Memory B cell (primary cell): ENCODE measurements at regions not wholly inside any gene's neighbourhood (a gene's known extent, or its start where the extent isn't known, plus 50 kb on each side); places are given as distances from the start of the nearest gene placed in this dataset.
"Not testable (repeated sequence)": the region's sequence is repeated elsewhere in the genome, so short reads cannot be mapped to it uniquely, and the experiment has no call there.

ENCODE experiments used
- ATAC-seq: fragments of 150-1000 bp; cut with Tn5 transposase; 2 replicates; pipeline ENCODE4 v1.10.0; 2021; ENCODE audit warnings: low read depth, mild to moderate bottlenecking, moderate library complexity
- DNase-seq, 2 donors: peaks; one replicate each; pipeline ENCODE4 v3.0.0; 2022; ENCODE audit warnings: low spot score in 2 of 2
- H3K27ac Mint-ChIP-seq: one replicate; pipeline ENCODE4 v1.8.0; 2022; ENCODE audit warnings: mild to moderate bottlenecking, moderate library complexity, mixed read lengths
- H3K27me3 Mint-ChIP-seq: one replicate; pipeline ENCODE4 v1.8.0; 2022; ENCODE audit warnings: mixed read lengths
- H3K36me3 Mint-ChIP-seq: one replicate; pipeline ENCODE4 v1.8.0; 2022; ENCODE audit warnings: mild to moderate bottlenecking, mixed read lengths
- H3K4me1 Mint-ChIP-seq: one replicate; pipeline ENCODE4 v1.8.0; 2022; ENCODE audit warnings: mixed read lengths
- H3K4me3 Mint-ChIP-seq: one replicate; pipeline ENCODE4 v1.8.0; 2022; ENCODE audit warnings: mild to moderate bottlenecking, moderate library complexity, mixed read lengths
- H3K9me3 Mint-ChIP-seq: one replicate; pipeline ENCODE4 v1.8.0; 2022; ENCODE audit warnings: mixed read lengths

DNA sequence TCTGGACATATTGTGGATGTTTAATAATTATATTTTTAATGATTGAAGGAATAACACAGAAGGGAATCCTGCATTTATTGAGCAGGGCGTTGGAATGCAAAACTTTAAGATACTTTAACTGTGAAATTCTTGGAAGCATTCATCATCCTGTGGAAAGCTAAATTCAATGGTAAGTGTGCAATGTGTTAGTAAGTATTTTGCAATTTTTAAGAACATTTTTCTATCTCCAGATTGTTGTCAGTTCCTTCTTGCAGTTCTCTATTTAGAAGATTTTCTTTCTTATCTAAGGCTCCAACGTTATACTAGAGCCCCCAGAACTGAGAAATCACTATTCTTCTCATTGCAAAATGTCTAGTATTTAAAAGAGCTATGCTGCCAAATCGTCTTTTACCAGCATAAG lies 132.2 kb upstream of the TSC22D2 start:
- Mint-ChIP-seq H3K27ac (no peak overlapping the region), H3K4me3 (no peak overlapping the region), H3K9me3 (no peaks in the 10 kb centered on the region), H3K36me3 (no peaks in the 10 kb centered on the region), H3K27me3 (peaks cover 3% of the 10 kb centered on the region), H3K4me1 (no peaks in the 10 kb centered on the region)
- ATAC-seq = no peak
- DNase-seq = no peak

DNA sequence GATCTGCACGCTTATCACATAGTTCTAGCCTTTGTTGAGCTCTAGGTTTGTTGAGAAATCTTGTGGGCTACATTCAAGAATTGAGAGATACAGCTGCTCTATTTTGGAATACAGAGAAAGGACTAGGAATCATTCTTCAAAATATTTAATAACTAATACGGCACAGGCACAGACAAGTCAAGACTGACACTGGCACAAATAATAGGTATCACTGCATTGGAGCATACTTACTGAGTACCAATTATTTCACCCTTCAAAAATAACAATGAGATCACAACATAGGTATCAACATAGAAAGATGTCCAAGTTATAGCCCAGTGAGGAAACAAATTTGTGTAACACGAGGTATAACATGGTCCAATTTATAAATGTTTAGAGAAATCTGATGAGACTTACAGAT lies 133.7 kb upstream of the TSC22D2 start:
- Mint-ChIP-seq H3K4me3 (no peak overlapping the region), H3K9me3 (no peaks in the 10 kb centered on the region), H3K36me3 (no peaks in the 10 kb centered on the region), H3K27ac (no peak overlapping the region), H3K4me1 (no peaks in the 10 kb centered on the region), H3K27me3 (peaks cover 3% of the 10 kb centered on the region)
- DNase-seq = no peak
- no peak for ATAC-seq

DNA sequence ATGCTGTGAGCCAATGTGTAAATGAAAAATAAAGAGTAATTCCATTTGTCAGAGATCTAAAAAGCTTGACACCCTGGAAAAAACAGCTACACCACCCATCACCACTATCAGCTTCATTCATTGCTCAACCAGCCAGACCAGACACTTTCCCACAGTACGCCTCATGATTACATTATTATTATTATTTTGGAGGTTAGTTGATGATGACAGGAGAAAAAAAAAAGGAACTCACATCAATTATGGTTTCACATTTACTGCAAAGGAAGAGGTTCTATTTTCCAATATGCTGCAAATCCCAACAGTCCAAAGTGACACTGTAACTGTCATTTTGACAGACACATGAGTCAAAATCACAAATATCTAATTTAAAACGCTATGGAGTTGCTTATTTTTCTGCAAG lies 134.7 kb upstream of the TSC22D2 start:
- H3K27me3 Mint-ChIP-seq = peaks cover 3% of the 10 kb centered on the region
- ATAC-seq = no peak
- no peaks in the 10 kb centered on the region for H3K4me1 Mint-ChIP-seq
- no peak for DNase-seq
- no peaks in the 10 kb centered on the region for H3K9me3 Mint-ChIP-seq
- no peak overlapping the region for H3K27ac Mint-ChIP-seq
- no peak overlapping the region for H3K4me3 Mint-ChIP-seq
- no peaks in the 10 kb centered on the region for H3K36me3 Mint-ChIP-seq

DNA sequence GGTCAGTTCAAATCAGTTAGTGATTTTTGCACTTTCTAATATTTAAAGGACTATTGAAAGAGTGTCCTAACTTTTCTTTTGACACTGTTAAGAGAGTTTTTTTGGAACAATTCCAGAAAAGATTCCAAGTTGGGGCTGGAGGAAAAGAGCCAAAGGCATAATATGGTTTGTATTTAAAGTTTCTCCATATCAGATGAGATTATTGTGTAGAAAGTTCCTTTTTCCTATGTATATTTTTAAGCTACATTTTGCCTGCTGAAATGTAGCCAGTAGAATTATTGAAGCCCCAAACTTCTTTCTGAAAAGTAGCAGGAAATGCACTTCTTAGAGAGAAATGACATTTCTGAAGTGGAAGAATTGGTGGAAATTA lies 136.5 kb upstream of the TSC22D2 start:
- no peak for ATAC-seq
- H3K9me3 Mint-ChIP-seq = no peaks in the 10 kb centered on the region
- H3K27ac Mint-ChIP-seq = no peak overlapping the region

DNA sequence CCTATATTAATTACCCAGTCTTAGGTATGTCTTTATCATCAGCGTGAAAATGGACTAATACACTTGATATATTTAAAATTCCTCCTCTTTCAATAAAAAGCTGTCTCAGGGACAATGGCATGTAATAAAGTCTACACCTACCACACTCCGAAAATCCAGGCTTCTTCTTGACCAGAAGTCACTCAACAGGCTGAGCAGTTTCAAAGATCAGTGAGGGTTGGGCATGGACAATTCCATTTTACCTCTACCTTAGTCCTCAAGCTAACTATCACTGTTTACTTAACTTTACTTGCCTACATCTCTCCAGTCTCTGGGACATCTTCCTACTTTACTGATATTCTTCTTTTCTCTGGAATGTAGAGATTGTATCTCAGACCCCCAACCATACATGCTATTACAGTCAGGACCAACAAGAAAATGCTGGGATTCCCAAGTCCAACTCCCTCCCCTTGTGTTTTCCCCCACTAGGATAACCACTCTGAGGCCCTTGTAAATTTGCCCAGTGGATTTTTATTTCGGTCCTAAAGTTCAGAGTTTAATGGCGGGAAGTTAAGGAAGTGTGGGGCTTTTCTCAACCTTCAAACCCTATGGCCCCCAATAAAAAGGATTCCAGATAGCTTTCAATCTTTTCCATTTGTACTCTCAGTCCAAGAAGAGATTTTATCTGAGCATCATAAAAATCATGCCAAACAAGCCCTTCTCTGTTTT lies 137.1 kb upstream of the TSC22D2 start:
- ATAC-seq (no peak), DNase-seq (no peak)
- Mint-ChIP-seq H3K4me1 (no peaks in the 10 kb centered on the region), H3K4me3 (no peak overlapping the region), H3K27ac (no peak overlapping the region), H3K9me3 (no peaks in the 10 kb centered on the region), H3K36me3 (no peaks in the 10 kb centered on the region), H3K27me3 (peaks cover 3% of the 10 kb centered on the region)

More for the DNA sequence above, 136.5 kb upstream of the TSC22D2 start:
- Mint-ChIP-seq H3K4me1 (no peaks in the 10 kb centered on the region), H3K4me3 (no peak overlapping the region), H3K27me3 (peaks cover 2% of the 10 kb centered on the region), H3K36me3 (no peaks in the 10 kb centered on the region)
- no peak for DNase-seq

DNA sequence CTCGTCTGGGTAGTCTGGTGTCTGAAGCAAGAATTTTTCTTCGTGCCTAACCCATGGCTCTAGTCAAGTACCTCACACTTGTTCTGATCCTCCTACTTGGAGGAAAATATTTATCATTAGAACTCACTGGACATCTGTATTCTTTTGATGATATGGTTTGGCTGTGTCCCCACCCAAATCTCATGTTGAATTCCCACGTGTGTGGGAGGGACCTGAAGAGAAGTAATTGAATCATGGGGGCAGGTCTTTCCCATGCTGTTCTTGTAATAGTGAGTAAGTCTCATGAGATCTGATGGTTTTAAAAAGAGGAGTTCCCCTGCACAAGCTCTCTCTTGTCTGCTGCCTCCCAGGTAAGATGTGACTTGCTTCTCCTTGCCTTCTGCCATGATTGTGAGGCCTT lies 137.7 kb upstream of the TSC22D2 start:
- H3K9me3 Mint-ChIP-seq, H3K4me1 Mint-ChIP-seq, H3K27me3 Mint-ChIP-seq, H3K4me3 Mint-ChIP-seq, DNase-seq, H3K27ac Mint-ChIP-seq, H3K36me3 Mint-ChIP-seq, ATAC-seq: not testable (repeated sequence)

DNA sequence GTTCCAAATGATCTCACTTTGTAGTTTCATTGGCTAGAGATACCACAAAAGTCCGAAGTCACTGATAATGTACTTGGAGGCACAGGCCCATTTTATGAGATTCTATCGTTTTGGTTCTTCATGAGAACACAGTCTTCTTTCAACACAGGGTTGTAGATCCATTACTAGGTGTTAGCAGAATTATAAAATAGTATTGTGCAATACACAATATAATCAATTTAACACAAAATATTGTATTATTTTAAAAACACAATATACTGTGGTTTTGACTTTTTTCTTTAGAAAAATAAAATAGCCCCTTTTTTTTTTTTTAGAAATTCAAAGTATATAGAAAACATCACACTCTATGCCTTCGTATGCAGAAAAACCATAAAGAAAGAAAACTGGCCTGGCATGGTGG lies 138.6 kb upstream of the TSC22D2 start:
- Mint-ChIP-seq H3K36me3 (no peaks in the 10 kb centered on the region), H3K9me3 (no peaks in the 10 kb centered on the region), H3K27ac (no peak overlapping the region), H3K4me3 (no peak overlapping the region), H3K27me3 (peaks cover 3% of the 10 kb centered on the region), H3K4me1 (peaks cover 4% of the 10 kb centered on the region)
- DNase-seq (no peak), ATAC-seq (no peak)

DNA sequence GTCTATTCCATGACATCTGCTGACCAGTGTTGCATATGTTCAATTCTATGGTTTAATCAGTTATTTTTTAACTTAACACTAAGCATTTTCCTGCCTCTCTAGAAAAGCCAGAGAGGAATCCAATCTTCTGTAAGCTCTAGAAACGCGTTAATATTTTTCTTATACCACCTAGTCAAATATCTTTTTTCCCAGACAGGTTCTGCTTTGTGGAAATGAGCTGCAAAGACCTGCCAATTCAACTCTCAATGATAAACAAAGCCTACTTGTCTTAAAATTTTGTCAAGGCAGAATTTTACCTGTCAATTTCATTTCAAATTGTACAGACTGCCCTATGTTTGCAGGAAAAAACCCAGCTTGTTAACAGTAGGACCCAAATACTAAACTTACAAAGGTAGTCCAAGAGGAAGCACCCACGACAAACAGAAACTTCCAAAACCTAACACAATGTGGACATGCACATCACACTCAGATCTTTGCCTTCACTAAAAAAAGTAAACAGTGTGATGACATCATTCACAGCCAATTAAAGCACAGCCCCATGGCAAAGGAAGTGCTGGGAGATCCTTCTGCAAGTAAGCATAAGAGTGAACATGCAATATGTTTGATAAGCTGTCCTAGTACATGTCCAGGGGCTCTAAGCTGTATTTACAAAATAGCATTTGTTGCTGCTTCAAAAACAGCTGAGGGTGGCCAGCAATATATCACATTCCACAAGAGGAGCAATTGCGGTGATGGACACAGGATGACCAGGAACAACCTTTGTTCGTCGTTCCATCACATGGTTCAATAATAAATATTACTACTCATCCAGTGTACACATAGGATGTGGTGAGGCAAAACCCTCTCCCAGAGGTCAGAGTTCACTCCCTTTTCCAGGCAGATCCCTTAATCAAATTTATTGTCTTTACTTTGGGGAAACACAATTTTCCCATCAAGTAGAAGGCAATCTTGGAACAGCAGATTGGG lies 139.4 kb upstream of the TSC22D2 start:
- DNase-seq (no peak), ATAC-seq (no peak)
- Mint-ChIP-seq H3K27me3 (peaks cover 7% of the 10 kb centered on the region), H3K9me3 (no peaks in the 10 kb centered on the region), H3K27ac (no peak overlapping the region), H3K36me3 (no peaks in the 10 kb centered on the region), H3K4me1 (peaks cover 4% of the 10 kb centered on the region), H3K4me3 (no peak overlapping the region)

DNA sequence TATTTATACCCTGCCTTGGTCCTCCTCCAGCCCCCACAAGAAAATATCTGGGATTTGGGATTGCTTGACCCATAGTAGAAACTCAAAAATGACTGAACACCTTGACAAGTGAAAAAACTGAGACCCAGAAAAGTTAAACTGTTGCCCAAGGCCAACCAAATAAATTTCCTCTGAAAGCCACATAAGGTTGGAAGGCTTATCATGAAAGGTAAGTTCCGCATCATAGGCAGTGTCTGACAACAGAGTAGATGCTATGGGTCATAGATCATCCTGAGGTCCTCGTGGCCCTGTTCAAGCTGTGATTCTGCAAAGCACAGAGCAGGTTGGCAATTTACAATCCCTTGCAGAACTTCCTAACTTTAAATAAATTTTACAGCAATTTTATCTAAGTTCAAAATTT lies 140.8 kb upstream of the TSC22D2 start:
- H3K4me1 Mint-ChIP-seq = peaks cover 4% of the 10 kb centered on the region
- H3K27me3 Mint-ChIP-seq = peaks cover 7% of the 10 kb centered on the region

DNA sequence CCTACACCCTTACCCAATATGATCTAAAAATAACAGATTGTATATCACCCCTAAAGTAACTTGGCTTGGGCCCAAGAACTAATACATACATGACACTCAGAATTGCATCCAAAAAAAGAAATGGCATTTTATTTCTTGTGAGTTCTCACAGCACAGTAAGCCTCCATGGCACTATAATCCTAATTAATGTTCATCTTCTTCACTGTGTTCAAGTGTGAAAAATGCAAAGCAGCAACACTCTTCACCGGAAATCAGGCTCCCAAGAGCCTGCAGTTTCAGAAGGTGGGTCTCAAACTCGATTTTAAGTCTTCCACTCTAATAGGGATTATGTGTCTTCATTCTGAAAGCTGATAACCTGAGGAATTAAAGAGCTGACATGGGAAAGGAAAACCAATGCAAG lies 142.8 kb upstream of the TSC22D2 start:
- H3K36me3 Mint-ChIP-seq = no peaks in the 10 kb centered on the region
- no peak overlapping the region for H3K4me3 Mint-ChIP-seq
- DNase-seq (no peak), ATAC-seq (no peak)
- peaks cover 8% of the 10 kb centered on the region for H3K27me3 Mint-ChIP-seq
- H3K4me1 Mint-ChIP-seq = peaks cover 4% of the 10 kb centered on the region
- no peaks in the 10 kb centered on the region for H3K9me3 Mint-ChIP-seq
- H3K27ac Mint-ChIP-seq = no peak overlapping the region

More for the DNA sequence above, 140.8 kb upstream of the TSC22D2 start:
- no peak for DNase-seq
- H3K36me3 Mint-ChIP-seq = no peaks in the 10 kb centered on the region
- H3K9me3 Mint-ChIP-seq = no peaks in the 10 kb centered on the region
- no peak overlapping the region for H3K27ac Mint-ChIP-seq
- no peak overlapping the region for H3K4me3 Mint-ChIP-seq
- ATAC-seq = no peak

DNA sequence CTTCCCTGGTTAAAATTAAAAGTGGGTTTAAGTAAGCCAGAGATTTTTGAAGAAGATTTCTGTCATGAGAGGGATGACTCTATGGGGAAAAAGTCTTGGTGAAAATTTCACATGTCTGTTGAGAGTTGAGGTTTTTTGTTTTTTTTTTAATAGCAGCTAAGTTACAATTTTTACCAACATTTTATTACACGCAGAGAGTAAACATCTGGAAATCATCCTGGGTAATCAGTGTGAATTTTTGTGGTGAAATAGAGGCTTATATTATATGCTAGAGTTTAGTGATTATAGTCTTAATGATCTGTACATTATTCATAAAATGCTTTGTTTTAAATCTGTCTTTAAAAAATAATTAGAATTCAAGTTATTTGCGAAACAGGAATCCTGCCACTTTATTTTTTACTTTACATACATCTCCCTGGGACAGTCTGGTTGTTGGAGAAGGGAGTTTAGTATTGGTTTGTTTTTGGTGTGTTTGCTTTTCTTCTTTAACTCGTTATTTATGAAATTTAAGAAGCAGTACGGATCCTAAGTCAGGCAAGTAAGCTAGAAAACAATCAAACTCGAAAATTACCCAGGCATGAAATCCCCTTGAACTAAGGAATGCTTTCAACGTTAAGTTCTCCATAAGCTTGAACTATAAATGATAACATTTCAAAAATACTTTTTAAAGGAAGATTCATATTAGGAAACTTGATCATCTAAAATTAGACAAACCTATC lies 143.4 kb upstream of the TSC22D2 start:
- no peak for ATAC-seq
- peaks cover 4% of the 10 kb centered on the region for H3K4me1 Mint-ChIP-seq
- H3K27ac Mint-ChIP-seq = no peak overlapping the region
- H3K4me3 Mint-ChIP-seq = no peak overlapping the region
- H3K27me3 Mint-ChIP-seq = peaks cover 10% of the 10 kb centered on the region
- no peak for DNase-seq
- no peaks in the 10 kb centered on the region for H3K9me3 Mint-ChIP-seq
- no peaks in the 10 kb centered on the region for H3K36me3 Mint-ChIP-seq

DNA sequence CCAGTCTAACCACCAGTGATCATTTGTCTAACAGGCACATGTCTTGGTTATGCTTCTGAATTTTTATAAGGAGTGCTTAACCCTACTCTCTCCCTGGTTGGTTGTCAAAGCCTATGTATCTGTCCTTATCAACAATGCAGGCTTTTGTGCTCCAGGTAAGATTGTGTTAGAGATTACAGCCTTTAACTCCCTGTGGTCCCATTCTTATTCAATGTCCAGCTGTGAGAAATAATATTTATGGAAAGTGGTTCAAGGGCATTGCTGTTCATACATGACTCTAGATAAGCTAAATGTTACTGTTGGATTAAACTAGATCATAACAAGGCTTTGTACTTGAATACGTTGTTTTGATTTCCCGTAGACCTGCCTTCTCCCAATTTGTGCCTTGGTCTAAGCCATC lies 146.1 kb upstream of the TSC22D2 start:
- Mint-ChIP-seq H3K27ac (no peak overlapping the region), H3K4me1 (peaks cover 4% of the 10 kb centered on the region), H3K36me3 (no peaks in the 10 kb centered on the region), H3K4me3 (no peak overlapping the region), H3K27me3 (peaks cover 10% of the 10 kb centered on the region), H3K9me3 (no peaks in the 10 kb centered on the region)
- DNase-seq (no peak), ATAC-seq (no peak)

DNA sequence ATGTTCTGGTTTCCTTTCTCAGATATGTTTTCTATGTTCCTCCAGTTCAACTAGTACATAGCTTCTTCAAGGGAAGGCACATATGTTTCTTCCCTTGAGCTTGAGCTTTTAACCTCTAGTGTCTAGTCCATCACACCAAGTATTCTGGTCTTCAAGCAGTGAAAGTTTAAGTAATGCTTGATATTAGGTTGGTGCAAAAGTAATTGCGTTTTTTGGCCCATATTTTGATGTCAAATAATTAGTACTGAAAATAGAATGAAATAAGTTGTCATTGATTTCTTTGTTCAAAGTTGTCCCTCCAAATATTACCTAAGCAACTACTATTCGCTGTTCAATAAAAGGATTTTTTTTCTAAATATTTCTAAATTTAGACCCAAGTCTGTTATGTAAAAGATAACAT lies 146.7 kb upstream of the TSC22D2 start:
- Mint-ChIP-seq H3K4me1 (peaks cover 4% of the 10 kb centered on the region), H3K27me3 (peaks cover 11% of the 10 kb centered on the region), H3K36me3 (no peaks in the 10 kb centered on the region), H3K4me3 (no peak overlapping the region), H3K27ac (no peak overlapping the region), H3K9me3 (peaks cover 3% of the 10 kb centered on the region)
- ATAC-seq = no peak
- no peak for DNase-seq

DNA sequence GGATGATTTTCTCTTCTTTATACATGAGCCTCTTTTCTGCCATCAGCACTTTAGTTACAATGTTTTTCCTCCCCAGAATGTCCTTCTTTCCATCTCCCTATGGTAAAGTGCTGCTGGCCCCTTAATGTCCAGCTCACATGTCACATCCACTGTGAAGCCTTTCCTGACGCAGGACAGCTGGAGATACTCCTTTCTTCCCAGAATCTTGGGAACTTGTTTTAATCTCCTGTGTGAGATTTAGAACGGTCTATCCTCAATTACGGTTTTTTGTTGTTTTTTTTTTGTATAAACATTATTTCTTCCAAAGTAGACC lies 147.7 kb upstream of the TSC22D2 start:
- H3K27ac Mint-ChIP-seq = no peak overlapping the region
- H3K4me3 Mint-ChIP-seq = no peak overlapping the region
- peaks cover 3% of the 10 kb centered on the region for H3K9me3 Mint-ChIP-seq
- peaks cover 15% of the 10 kb centered on the region for H3K27me3 Mint-ChIP-seq
- no peaks in the 10 kb centered on the region for H3K36me3 Mint-ChIP-seq
- ATAC-seq (no peak), DNase-seq (no peak)
- H3K4me1 Mint-ChIP-seq = peaks cover 3% of the 10 kb centered on the region
